ENCODE measurements at regions not wholly inside any gene's neighbourhood (a gene's known extent, or its start where the extent isn't known, plus 50 kb on each side); places are given as distances from the start of the nearest gene placed in this dataset.

DNA sequence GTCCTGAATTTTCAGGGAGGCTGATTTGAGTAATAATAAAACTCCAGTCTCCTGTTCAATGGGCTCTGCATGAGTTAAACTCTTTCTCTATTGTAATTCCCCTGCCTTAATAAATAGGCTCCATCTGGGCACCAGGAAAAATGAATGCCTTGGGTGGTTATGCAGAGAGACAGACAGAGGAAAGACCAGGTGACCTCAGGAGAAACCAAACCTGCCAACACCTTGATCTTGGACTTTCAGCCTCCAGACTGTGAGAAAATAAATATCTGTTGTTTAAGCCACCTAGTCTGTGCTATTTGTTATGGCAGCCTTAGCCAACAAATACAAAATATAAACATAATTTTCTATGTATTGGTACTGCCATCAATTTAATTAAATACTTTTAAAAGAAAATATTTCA lies 64.8 kb upstream of the RAP2B start:
- Histone ChIP-seq H2AFZ (ENCODE audit: low read depth, low read length) (no peak overlapping the region), H3K4me1 (ENCODE audit: insufficient read depth, low read length) (no peaks in the 10 kb centered on the region), H4K20me1 (ENCODE audit: insufficient read depth, low read length) (no peaks in the 10 kb centered on the region), H3K79me2 (ENCODE audit: insufficient read depth, low read length) (no peaks in the 10 kb centered on the region), H3K9ac (ENCODE audit: low read depth, low read length) (no peak overlapping the region), H3K4me2 (ENCODE audit: insufficient read depth, low read length) (no peak overlapping the region), H3K4me3 (ENCODE audit: low read depth in 1 of 2, low read length in 2 of 2) (no peak overlapping the region), H3K27me3 (ENCODE audit: insufficient read depth, low read length, poor library complexity) (no peaks in the 10 kb centered on the region), H3K36me3 (ENCODE audit: insufficient read depth, low read length) (no peaks in the 10 kb centered on the region), H3K27ac (ENCODE audit: low read length) (no peak overlapping the region), H3K9me3 (ENCODE audit: insufficient read depth, low read length, severe bottlenecking) (no peaks in the 10 kb centered on the region)
- TF ChIP-seq EZH2 (IDR thresholded peaks at IDR 0.05; ENCODE audit: borderline replicate concordance, low read depth, low read length, severe bottlenecking) = no peak
- TF ChIP-seq, protein P1, sequence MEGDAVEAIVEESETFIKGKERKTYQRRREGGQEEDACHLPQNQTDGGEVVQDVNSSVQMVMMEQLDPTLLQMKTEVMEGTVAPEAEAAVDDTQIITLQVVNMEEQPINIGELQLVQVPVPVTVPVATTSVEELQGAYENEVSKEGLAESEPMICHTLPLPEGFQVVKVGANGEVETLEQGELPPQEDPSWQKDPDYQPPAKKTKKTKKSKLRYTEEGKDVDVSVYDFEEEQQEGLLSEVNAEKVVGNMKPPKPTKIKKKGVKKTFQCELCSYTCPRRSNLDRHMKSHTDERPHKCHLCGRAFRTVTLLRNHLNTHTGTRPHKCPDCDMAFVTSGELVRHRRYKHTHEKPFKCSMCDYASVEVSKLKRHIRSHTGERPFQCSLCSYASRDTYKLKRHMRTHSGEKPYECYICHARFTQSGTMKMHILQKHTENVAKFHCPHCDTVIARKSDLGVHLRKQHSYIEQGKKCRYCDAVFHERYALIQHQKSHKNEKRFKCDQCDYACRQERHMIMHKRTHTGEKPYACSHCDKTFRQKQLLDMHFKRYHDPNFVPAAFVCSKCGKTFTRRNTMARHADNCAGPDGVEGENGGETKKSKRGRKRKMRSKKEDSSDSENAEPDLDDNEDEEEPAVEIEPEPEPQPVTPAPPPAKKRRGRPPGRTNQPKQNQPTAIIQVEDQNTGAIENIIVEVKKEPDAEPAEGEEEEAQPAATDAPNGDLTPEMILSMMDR (IDR thresholded peaks at IDR 0.05; ENCODE audit: borderline replicate concordance, extremely low read depth, low read length, poor library complexity, severe bottlenecking) = no peak
- DNase-seq = no peak
- ATAC-seq (ENCODE audit: insufficient read depth, low read depth) = no peak

DNA sequence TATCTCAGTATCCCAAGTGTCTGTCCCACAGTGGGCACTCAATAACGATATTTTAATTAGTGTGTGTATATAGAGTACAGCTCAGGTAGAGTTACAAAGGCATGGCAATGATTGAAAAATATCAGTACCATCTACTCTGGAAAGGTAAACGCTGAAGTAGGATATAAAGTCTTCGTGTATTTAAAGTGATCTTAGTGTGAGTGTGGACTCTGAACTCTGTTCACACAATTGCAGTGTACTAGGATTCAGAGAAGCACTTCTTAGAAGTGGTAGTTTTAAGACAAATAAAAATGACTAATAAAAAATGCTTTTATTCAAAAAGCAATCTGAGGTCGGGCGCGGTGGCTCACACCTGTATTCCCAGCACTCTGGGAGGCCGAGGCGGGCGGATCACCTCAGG lies 62.9 kb upstream of the RAP2B start:
- Histone ChIP-seq H3K79me2 (ENCODE audit: insufficient read depth, low read length) (no peaks in the 10 kb centered on the region), H3K36me3 (ENCODE audit: insufficient read depth, low read length) (no peaks in the 10 kb centered on the region), H3K9ac (ENCODE audit: low read depth, low read length) (no peak overlapping the region), H2AFZ (ENCODE audit: low read depth, low read length) (no peak overlapping the region), H3K9me3 (ENCODE audit: insufficient read depth, low read length, severe bottlenecking) (no peaks in the 10 kb centered on the region), H3K4me1 (ENCODE audit: insufficient read depth, low read length) (no peaks in the 10 kb centered on the region), H3K4me3 (ENCODE audit: low read depth in 1 of 2, low read length in 2 of 2) (no peak overlapping the region), H3K4me2 (ENCODE audit: insufficient read depth, low read length) (no peak overlapping the region), H3K27ac (ENCODE audit: low read length) (no peak overlapping the region), H3K27me3 (ENCODE audit: insufficient read depth, low read length, poor library complexity) (no peaks in the 10 kb centered on the region), H4K20me1 (ENCODE audit: insufficient read depth, low read length) (no peaks in the 10 kb centered on the region)
- no peak for DNase-seq
- no peak for ATAC-seq (ENCODE audit: insufficient read depth, low read depth)
- TF ChIP-seq EZH2 (IDR thresholded peaks at IDR 0.05; ENCODE audit: borderline replicate concordance, low read depth, low read length, severe bottlenecking) = no peak
- TF ChIP-seq, protein P1 (IDR thresholded peaks at IDR 0.05; ENCODE audit: borderline replicate concordance, extremely low read depth, low read length, poor library complexity, severe bottlenecking) = no peak

DNA sequence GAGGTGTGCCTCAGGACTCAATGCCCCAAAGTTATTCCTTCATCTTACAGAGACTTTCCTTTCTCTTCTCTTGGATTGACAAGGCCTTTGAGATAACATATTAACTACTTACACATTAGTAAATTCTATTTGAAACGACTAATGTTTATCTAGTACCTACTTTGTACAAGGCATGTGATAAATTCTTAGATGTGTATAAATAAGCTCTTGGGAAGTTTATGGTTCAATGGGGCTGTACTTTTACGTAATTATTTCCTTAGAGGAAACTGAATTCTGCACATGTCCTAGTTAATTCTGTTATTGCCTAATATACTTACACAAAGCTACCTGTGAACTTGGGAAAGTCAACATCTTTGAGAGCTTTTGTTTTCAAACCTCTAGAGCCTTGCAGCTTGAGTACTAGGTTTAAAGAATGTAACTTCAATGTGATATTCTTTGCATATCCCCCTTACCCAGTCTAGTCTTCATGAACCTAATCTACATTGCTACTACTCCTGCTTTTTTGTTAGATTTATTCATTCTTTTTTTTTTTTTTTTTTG lies 58.5 kb upstream of the RAP2B start:
- Histone ChIP-seq H3K9ac (ENCODE audit: low read depth, low read length) (no peak overlapping the region), H3K4me3 (ENCODE audit: low read depth in 1 of 2, low read length in 2 of 2) (no peak overlapping the region), H3K79me2 (ENCODE audit: insufficient read depth, low read length) (no peaks in the 10 kb centered on the region), H2AFZ (ENCODE audit: low read depth, low read length) (no peak overlapping the region), H3K36me3 (ENCODE audit: insufficient read depth, low read length) (no peaks in the 10 kb centered on the region), H3K27ac (ENCODE audit: low read length) (no peak overlapping the region), H3K4me2 (ENCODE audit: insufficient read depth, low read length) (no peak overlapping the region), H3K27me3 (ENCODE audit: insufficient read depth, low read length, poor library complexity) (no peaks in the 10 kb centered on the region), H3K9me3 (ENCODE audit: insufficient read depth, low read length, severe bottlenecking) (no peaks in the 10 kb centered on the region), H3K4me1 (ENCODE audit: insufficient read depth, low read length) (no peaks in the 10 kb centered on the region), H4K20me1 (ENCODE audit: insufficient read depth, low read length) (no peaks in the 10 kb centered on the region)
- DNase-seq (no peak), ATAC-seq (ENCODE audit: insufficient read depth, low read depth) (no peak)
- no peak for TF ChIP-seq EZH2 (IDR thresholded peaks at IDR 0.05; ENCODE audit: borderline replicate concordance, low read depth, low read length, severe bottlenecking)
- TF ChIP-seq, protein P1 (IDR thresholded peaks at IDR 0.05; ENCODE audit: borderline replicate concordance, extremely low read depth, low read length, poor library complexity, severe bottlenecking) = no peak

DNA sequence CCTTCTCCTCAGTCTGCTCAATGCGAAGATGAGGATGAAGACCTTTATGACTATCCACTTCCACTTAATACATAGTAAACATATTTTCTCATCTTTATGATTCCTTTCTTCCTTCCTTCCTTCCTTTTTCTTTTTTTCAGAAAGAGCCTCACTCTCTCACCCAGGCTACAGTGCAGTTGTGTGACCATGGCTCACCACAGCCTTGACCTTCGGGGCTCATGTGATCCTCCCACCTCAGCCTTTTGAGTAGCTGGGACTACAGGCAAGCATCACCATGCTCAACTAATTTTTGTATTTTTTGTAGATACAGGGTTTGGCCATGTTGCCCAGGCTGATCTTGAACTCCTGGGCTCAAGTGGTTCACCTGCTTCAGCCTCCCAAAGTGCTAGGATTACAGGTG lies 52.0 kb upstream of the RAP2B start:
- Histone ChIP-seq H3K79me2 (ENCODE audit: insufficient read depth, low read length) (no peaks in the 10 kb centered on the region), H2AFZ (ENCODE audit: low read depth, low read length) (no peak overlapping the region), H3K9me3 (ENCODE audit: insufficient read depth, low read length, severe bottlenecking) (no peaks in the 10 kb centered on the region), H3K9ac (ENCODE audit: low read depth, low read length) (no peak overlapping the region), H3K4me2 (ENCODE audit: insufficient read depth, low read length) (no peak overlapping the region), H3K27me3 (ENCODE audit: insufficient read depth, low read length, poor library complexity) (no peaks in the 10 kb centered on the region), H3K27ac (ENCODE audit: low read length) (no peak overlapping the region), H4K20me1 (ENCODE audit: insufficient read depth, low read length) (no peaks in the 10 kb centered on the region), H3K4me1 (ENCODE audit: insufficient read depth, low read length) (no peaks in the 10 kb centered on the region), H3K4me3 (ENCODE audit: low read depth in 1 of 2, low read length in 2 of 2) (no peak overlapping the region), H3K36me3 (ENCODE audit: insufficient read depth, low read length) (no peaks in the 10 kb centered on the region)
- TF ChIP-seq EZH2 (IDR thresholded peaks at IDR 0.05; ENCODE audit: borderline replicate concordance, low read depth, low read length, severe bottlenecking) = no peak
- TF ChIP-seq, protein P1 (IDR thresholded peaks at IDR 0.05; ENCODE audit: borderline replicate concordance, extremely low read depth, low read length, poor library complexity, severe bottlenecking) = no peak
- DNase-seq (no peak), ATAC-seq (ENCODE audit: insufficient read depth, low read depth) (no peak)
